SU-DHL-6 (cell line): ENCODE measurements at regions not wholly inside any gene's neighbourhood (a gene's known extent, or its start where the extent isn't known, plus 50 kb on each side); places are given as distances from the start of the nearest gene placed in this dataset.

Experiments
- H2AFZ ChIP-seq: fragments of 200-600 bp; sonication (generic); 2 replicates; pipeline ENCODE4 v1.6.1; 2014; ENCODE audit warnings: low read depth, mild to moderate bottlenecking, moderate library complexity, mixed read lengths, antibody characterized with exemption, low read length; ENCODE audit not compliant: severe bottlenecking
- H3F3A ChIP-seq: fragments of 200-600 bp; shearing (Covaris generic); 2 replicates; pipeline ENCODE4 v1.6.0; 2016; ENCODE audit warnings: antibody characterized with exemption, mild to moderate bottlenecking; ENCODE audit not compliant: insufficient read depth
- H3K27ac ChIP-seq: fragments of 200-600 bp; sonication (generic); 2 replicates; pipeline ENCODE4 v1.5.1; 2016; ENCODE audit warnings: low read depth, mild to moderate bottlenecking, low read length, moderate library complexity, mixed read lengths
- H3K27me3 ChIP-seq: fragments of 200-600 bp; sonication (generic), shearing (Covaris generic); 2 replicates; pipeline ENCODE4 v1.6.0; 2014; ENCODE audit warnings: mild to moderate bottlenecking, low read length
- H3K36me3 ChIP-seq: fragments of 200-600 bp; sonication (generic); 2 replicates; pipeline ENCODE4 v1.6.1; 2014; ENCODE audit warnings: mild to moderate bottlenecking, low read length, mixed read lengths
- H3K4me2 ChIP-seq: fragments of 300-600, 200-600 bp; shearing (Covaris generic), sonication (generic); 2 replicates; pipeline ENCODE4 v1.6.0; 2014; ENCODE audit warnings: low read length, low read depth, mild to moderate bottlenecking; ENCODE audit not compliant: poor library complexity, severe bottlenecking
- H3K4me3 ChIP-seq: fragments of 200-600 bp; sonication (generic); 2 replicates; pipeline ENCODE4 v1.5.1; 2014; ENCODE audit warnings: antibody characterized with exemption, low read length, mild to moderate bottlenecking, mixed read lengths; ENCODE audit not compliant: insufficient read depth, poor library complexity, severe bottlenecking
- H3K79me2 ChIP-seq: fragments of 200-600 bp; sonication (generic); 2 replicates; pipeline ENCODE4 v1.6.1; 2014; ENCODE audit warnings: mild to moderate bottlenecking, low read length, moderate library complexity; ENCODE audit not compliant: insufficient read depth
- H3K9ac ChIP-seq: fragments of 200-600 bp; sonication (generic); 2 replicates; pipeline ENCODE4 v1.7.0; 2014; ENCODE audit warnings: mild to moderate bottlenecking, low read length
- H3K9me2 ChIP-seq: fragments of 200-600 bp; sonication (generic); replicated peaks from 2 replicates; pipeline ENCODE4 v1.6.1; 2014; ENCODE audit warnings: low read length; ENCODE audit not compliant: insufficient read depth
- H3K9me3 ChIP-seq: fragments of 200-600 bp; sonication (generic); 2 replicates; pipeline ENCODE4 v1.6.1; 2014; ENCODE audit warnings: low read length, mixed read lengths; ENCODE audit not compliant: insufficient read depth
- H4K20me1 ChIP-seq: fragments of 200-600 bp; sonication (generic); 2 replicates; pipeline ENCODE4 v1.6.1; 2014; ENCODE audit warnings: low read depth, mild to moderate bottlenecking, antibody characterized with exemption, low read length, moderate library complexity, mixed read lengths
- CTCF ChIP-seq: fragments of 200-600 bp; sonication (generic); IDR thresholded peaks from one replicate; pipeline ENCODE4 v1.5.1; 2017; ENCODE audit warnings: antibody characterized with exemption, mild to moderate bottlenecking, low read length, moderate library complexity; ENCODE audit not compliant: insufficient read depth, poor library complexity, severe bottlenecking
- EZH2phosphoT487 ChIP-seq: fragments of 200-600 bp; sonication (generic), shearing (Covaris generic); conservative IDR thresholded peaks from 2 replicates; pipeline ENCODE4 v1.6.1; 2018; ENCODE audit warnings: mild to moderate bottlenecking, antibody characterized with exemption, low read length, moderate library complexity, mixed read lengths

- no peaks in the 10 kb centered on the region for H3K9me2 ChIP-seq
- H3K9me3 ChIP-seq: no peaks in the 10 kb centered on the region
- H3K27ac ChIP-seq: no peak overlapping the region
- H3K4me2 ChIP-seq: no peak overlapping the region
- no peak overlapping the region for H2AFZ ChIP-seq
- TF ChIP-seq CTCF (no peak), EZH2phosphoT487 (no peak)
- H3K27me3 ChIP-seq: no peaks in the 10 kb centered on the region
- no peak overlapping the region for H3K9ac ChIP-seq
- H3K36me3 ChIP-seq: no peaks in the 10 kb centered on the region
- no peak overlapping the region for H3K4me3 ChIP-seq
- no peaks in the 10 kb centered on the region for H4K20me1 ChIP-seq
- no peaks in the 10 kb centered on the region for H3K79me2 ChIP-seq
- no peaks in the 10 kb centered on the region for H3F3A ChIP-seq
Measured at GRCh38 chr2:215612786-215613185, 176.9 kb upstream of the FN1 start.

GRCh38 chr2:215611609-215612386, 175.9 kb upstream of the FN1 start:
- no peaks in the 10 kb centered on the region for H3F3A ChIP-seq
- H3K79me2 ChIP-seq: no peaks in the 10 kb centered on the region
- H3K9ac ChIP-seq: no peak overlapping the region
- H3K36me3 ChIP-seq: no peaks in the 10 kb centered on the region
- H3K27me3 ChIP-seq: no peaks in the 10 kb centered on the region
- no peak overlapping the region for H3K4me2 ChIP-seq
- no peak for TF ChIP-seq EZH2phosphoT487
- H3K9me2 ChIP-seq: no peaks in the 10 kb centered on the region
- H3K27ac ChIP-seq: no peak overlapping the region
- no peaks in the 10 kb centered on the region for H4K20me1 ChIP-seq
- no peak overlapping the region for H3K4me3 ChIP-seq
- no peak overlapping the region for H2AFZ ChIP-seq
- no peaks in the 10 kb centered on the region for H3K9me3 ChIP-seq

- Histone ChIP-seq H3K9ac (no peak overlapping the region), H3K9me3 (no peaks in the 10 kb centered on the region), H3K36me3 (no peaks in the 10 kb centered on the region), H3F3A (no peaks in the 10 kb centered on the region), H3K27ac (no peak overlapping the region), H3K79me2 (no peaks in the 10 kb centered on the region), H3K4me3 (no peak overlapping the region), H3K27me3 (no peaks in the 10 kb centered on the region), H3K9me2 (no peaks in the 10 kb centered on the region), H3K4me2 (no peak overlapping the region), H2AFZ (no peak overlapping the region), H4K20me1 (no peaks in the 10 kb centered on the region)
- TF ChIP-seq EZH2phosphoT487 (no peak), CTCF (no peak)
Measured at GRCh38 chr2:215609089-215610032, 173.5 kb upstream of the FN1 start.
